NCI-H82 treated with DMSO at 0.1 percent for 48 hours (cell line): ENCODE measurements at regions not wholly inside any gene's neighbourhood (a gene's known extent, or its start where the extent isn't known, plus 50 kb on each side); places are given as distances from the start of the nearest gene placed in this dataset.

ENCODE experiments used
- DNase-seq: peaks from one replicate; lab custom pipeline; 2025; ENCODE audit not compliant: unreplicated experiment; lab: John Stamatoyannopoulos, UW

DNA sequence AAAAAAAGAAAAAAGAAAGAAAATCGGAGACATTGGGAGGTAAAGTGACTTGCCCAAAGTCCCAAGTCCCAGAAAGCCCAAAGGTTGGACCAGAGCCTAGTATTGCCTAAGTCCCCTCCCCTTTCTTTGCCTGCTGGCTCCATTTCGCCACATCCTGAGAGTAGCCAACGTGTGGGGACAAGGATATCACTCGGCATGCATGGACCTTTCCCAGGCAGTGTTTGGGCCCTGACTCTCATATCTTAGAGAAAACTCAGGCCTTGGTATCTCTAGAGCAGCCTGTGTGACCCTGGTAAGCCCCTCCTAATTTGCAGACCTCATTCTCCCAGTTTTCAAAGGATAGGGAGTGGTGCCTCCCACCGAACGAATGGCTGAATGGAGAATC lies 294.2 kb upstream of the ZMIZ1 start:
- DNase-seq, result no peak

GRCh38 chr10:78774999-78775711 lies 293.6 kb upstream of the ZMIZ1 start:
- DNase-seq, result no peak

DNA sequence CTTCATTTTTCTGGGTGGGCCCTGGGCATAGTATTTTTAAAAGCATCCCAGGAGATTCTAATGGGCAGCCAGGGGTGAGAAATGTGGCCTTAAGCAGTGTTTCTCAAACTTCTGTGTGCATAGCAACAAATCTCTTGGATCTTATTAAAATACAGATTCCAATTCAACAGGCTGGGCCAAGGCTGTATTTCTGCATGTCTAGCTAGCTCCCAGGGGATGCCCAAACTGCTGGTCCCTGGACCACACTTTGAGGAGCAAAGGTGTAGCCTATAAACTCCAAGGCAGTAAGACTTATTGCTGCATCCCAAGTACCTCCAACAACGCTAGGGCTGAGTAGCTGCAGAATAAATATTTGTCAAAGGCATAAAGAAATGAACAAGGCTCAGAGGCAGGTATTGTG lies 292.9 kb upstream of the ZMIZ1 start:
- no peak for DNase-seq

GRCh38 chr10:78776756-78777155 lies 292.0 kb upstream of the ZMIZ1 start:
- no peak for DNase-seq

- no peak for DNase-seq
Observed at GRCh38 chr10:78777466-78777865, 291.3 kb upstream of the ZMIZ1 start.

DNA sequence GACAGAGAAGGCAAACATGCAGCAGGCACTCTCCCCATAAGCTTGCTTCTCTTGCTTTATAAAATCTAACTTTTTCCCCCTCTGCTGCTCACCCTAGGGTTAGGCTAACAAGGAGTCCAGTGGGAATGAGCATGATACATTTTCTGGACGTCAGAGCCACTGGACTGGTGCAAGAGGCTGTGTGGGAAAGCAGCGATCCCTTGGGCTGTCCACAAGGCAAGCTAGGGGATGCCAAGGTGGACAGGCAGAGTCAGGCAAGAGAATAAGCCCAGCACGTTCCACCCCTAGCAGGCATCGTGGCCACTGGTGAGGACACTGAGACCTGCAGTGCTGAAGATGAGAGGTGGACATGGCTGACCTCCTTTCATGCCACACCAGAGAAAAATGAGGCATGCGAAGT lies 290.9 kb upstream of the ZMIZ1 start:
- no peak for DNase-seq

DNA sequence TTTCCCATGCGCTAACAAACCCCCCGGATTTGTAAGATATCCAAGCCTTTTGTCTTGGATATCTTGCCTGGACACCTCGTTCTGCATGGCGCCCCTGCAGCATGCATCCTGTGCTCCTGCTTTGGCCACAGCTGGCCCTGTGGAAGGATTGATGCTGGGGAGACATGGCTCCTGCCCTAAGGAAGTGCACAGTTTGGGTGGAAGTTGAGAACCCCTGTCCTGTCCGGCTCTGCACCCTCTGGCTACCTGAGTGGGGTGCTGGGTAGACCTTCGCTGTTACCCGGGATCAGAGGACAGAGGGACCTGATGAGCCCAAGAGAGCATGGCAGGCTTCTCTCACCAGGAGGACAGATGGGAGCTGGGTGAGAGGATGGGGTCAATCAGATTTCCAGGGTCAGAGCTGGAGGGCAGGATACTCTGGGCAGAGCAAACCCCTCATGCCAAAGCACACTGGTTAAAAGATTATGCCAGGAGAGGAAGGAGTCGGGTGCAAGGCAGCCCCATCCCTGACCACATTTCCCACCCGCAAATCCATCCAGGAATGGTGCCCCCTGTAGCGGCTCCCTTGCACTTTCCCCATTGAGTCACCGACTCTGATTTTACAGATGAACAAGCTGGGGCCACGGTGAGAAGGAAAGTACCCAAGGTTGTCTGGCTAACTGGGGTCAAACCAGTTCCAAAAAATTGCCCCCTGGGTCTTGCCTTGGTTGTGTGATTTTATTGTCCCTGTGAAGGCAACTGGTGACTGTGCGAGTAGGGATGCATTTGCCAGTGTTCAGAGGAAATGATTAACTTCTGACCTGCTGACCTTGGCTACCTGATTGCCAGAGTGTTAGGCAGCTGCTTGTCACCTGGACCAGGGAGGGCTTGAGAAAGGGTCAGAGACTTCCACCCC lies 290.1 kb upstream of the ZMIZ1 start:
- no peak for DNase-seq

- DNase-seq, result no peak
Observed at GRCh38 chr10:78779339-78779955, 289.3 kb upstream of the ZMIZ1 start.

DNA sequence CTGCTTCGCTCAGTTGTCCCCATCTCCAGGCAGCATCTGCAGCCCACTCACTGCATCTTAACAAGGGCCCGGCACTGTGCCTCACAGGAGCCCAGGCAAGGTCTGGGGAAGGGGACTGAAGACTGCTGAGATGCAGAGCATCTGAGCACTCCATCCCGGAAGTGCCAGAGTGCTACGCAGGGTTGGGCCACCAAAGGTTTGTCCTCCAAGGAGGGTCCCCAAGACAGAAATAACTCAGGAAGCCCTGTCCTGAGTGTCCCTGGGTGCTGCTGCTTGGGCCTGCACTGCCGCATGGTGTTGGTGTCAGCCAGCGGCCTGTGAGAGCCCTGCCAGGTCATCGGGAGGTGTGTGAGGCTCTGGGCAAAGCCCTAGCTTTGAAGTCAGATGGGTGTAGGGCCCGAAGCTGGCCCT lies 288.2 kb upstream of the ZMIZ1 start:
- no peak for DNase-seq

DNA sequence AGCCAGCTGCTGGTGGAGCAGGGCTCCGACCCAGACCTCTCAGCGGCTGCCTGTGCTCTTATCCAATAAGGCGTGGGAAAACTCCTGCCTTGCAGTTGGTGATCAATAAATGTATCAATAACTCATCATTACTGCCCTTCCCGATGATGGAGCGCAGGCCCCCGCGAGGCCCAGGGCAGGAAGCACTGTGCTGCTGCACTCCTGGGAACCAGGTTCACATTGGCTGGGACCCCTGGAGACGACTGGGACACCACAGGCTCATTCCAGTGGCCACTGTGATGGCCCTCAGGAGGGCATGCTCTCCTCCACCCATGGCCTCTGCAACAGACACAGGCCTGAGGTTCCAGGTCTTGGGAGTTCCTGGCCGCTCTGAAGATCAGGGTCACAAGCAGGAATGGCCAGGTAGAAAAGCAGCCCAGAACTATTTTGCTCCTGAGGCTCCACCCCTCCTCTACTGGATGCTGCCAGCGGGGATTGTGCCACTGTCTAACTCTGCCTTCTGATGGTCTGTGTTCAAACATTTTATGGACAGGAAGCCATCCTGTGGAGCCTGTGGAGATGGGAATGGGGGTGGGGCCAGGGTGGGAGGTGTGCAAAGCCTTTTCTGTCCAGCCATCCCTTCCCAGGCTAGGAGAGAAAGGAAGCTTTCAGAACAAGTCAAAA lies 287.4 kb upstream of the ZMIZ1 start:
- no peak for DNase-seq

- DNase-seq, result no peak
Observed at GRCh38 chr10:78781991-78782390, 286.8 kb upstream of the ZMIZ1 start.

GRCh38 chr10:78782441-78782840 lies 286.3 kb upstream of the ZMIZ1 start:
- DNase-seq, result no peak

DNA sequence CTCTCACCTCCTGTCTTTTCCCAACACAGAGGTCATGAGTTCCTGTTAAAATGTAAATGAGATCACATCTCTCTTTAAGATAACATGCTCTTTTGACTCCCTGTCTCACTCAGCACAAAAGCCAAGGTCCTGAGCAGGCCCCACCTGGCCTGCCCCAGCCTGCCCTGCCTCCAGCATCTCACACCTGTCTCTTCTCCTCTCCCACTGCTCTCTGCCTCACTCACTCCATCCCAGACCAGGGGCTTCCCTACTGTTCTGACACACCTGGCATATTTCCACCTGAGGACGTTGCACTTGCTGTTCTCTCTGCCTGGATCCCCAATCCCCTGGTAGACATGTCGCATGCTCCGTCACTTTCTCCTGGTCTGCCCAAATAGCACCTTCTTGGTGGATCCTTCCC lies 285.0 kb upstream of the ZMIZ1 start:
- no peak for DNase-seq

DNA sequence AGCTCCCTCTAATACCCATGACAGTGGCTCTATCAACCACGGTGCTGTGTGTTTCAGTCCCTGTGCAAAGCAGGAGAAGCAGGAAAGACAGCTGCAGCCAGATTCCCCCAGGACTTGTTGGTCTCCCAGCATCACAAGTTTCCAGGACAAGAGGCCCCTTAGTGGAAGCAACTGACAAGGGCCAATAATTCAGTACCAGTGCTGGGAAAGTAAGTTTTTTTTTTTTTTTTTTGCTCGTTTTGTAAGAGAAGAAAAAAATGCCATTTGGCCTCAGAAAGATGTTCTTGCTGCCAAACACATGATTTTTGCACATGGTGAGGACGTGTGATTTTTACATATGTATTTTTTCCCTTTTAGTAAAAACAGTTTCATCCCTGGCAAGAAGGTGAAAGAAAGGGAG lies 284.2 kb upstream of the ZMIZ1 start:
- no peak for DNase-seq

DNA sequence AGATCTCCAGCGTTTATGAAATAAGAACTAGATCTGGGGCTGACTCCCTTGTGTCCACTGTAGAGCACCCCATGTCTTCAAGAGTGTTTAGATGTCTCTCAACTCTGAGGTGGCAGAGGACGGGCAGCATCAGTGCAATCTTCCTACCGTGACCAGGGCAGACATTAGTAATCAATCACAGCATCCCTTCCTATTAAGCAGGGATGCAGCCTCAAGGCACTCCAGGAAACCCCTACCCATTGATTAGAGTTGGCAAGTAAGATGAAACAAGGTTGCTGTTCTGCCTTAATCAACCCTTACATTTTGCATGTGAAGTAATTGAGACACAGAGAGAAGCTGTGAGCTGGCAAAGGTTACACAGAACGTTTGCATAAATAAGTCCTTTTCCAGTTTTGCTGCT lies 283.7 kb upstream of the ZMIZ1 start:
- no peak for DNase-seq

GRCh38 chr10:78785991-78786390 lies 282.8 kb upstream of the ZMIZ1 start:
- DNase-seq, result no peak

DNA sequence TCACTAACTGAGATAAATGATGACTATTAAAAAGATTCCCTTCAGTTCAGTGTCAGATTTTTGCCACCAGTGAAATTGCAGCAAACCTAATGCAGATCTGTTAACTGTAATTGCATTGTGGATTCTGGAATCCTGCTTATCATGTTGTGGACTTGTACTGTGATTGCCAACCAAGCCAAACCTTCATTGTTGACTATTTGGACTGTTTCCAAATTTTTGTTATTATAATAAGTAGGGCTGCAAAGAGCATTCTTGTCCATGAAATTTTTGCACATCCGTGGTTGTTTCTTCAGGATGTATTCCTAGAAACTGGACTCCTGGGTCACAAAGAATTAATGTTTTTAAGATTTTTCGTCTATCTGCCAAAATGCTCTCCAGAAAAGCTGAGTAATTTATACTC lies 281.6 kb upstream of the ZMIZ1 start:
- no peak for DNase-seq

- DNase-seq, result no peak
Observed at GRCh38 chr10:78794736-78795455, 273.9 kb upstream of the ZMIZ1 start.

GRCh38 chr10:78798976-78799730 lies 269.6 kb upstream of the ZMIZ1 start:
- DNase-seq, result no peak

GRCh38 chr10:78800006-78800405 lies 268.8 kb upstream of the ZMIZ1 start:
- no peak for DNase-seq
